22Rv1 (cell line): ENCODE measurements at regions not wholly inside any gene's neighbourhood (a gene's known extent, or its start where the extent isn't known, plus 50 kb on each side); places are given as distances from the start of the nearest gene placed in this dataset.

Experiments used
- H3K27ac ChIP-seq: fragments of 450-650 bp; 2 replicates; pipeline ENCODE4 v1.5.1; 2017
- ZFX ChIP-seq: fragments of 450-650 bp; IDR thresholded peaks from 2 replicates; pipeline ENCODE4 v1.6.1; 2017; ENCODE audit warnings: antibody characterized with exemption, borderline replicate concordance
- TF ChIP-seq, protein P1 (sequence below): fragments of 450-650 bp; IDR thresholded peaks from 2 replicates; pipeline ENCODE4 v1.5.1; 2017; ENCODE audit warnings: mild to moderate bottlenecking

DNA sequence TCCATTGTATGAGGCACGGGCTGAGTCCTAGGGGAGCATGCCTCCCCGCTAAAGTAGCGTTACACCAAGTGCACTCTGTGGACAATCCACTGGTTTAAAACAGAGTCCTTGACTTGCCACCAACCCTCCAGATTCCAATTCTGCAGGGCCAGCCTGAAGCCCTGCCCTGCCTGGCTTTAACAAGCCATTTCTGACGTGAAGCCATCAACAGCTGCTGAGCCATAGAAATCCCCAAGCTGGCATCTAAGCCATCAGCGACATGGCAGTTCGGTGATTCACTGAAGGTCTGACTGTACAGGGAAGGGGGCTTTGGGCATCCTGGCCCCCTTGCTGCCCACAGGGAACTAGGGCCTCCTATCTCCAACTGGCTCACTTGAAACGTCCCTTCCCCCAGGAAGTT, 265.7 kb downstream of the UACA start:
- TF ChIP-seq ZFX: no peak
- TF ChIP-seq, protein P1, sequence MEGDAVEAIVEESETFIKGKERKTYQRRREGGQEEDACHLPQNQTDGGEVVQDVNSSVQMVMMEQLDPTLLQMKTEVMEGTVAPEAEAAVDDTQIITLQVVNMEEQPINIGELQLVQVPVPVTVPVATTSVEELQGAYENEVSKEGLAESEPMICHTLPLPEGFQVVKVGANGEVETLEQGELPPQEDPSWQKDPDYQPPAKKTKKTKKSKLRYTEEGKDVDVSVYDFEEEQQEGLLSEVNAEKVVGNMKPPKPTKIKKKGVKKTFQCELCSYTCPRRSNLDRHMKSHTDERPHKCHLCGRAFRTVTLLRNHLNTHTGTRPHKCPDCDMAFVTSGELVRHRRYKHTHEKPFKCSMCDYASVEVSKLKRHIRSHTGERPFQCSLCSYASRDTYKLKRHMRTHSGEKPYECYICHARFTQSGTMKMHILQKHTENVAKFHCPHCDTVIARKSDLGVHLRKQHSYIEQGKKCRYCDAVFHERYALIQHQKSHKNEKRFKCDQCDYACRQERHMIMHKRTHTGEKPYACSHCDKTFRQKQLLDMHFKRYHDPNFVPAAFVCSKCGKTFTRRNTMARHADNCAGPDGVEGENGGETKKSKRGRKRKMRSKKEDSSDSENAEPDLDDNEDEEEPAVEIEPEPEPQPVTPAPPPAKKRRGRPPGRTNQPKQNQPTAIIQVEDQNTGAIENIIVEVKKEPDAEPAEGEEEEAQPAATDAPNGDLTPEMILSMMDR: no peak
- H3K27ac ChIP-seq: no peak overlapping the region

DNA sequence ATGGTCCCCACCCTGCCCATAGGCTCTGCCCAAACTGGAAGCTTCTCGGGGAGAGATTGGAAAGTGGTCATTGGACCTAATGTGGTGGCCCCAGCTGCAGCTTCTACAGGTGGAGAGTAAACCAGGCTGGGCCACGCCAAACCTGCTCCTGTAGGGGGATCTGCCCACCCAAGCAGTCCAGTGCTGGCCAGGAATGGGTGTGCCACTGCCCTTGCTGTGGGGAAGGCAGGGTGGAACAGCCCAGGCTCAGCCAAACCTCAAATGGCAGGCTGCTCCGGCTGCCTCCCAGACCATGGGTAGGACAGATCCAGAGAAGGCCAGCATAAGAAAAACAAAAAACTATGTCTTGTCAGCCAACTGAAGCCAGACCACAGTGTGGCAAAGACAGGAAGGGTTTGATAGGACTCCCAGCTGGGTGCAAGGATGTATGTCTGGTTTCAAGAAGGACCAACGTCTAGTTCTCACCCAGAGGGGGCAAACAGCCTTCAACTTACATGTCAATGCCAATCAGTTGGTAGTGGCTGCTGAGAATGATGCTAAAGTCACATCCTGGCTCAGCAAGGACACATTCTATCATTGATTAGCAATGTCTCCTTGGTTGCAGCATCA, 267.3 kb downstream of the UACA start:
- TF ChIP-seq, protein P1: no peak
- TF ChIP-seq ZFX: no peak
- no peak overlapping the region for H3K27ac ChIP-seq

DNA sequence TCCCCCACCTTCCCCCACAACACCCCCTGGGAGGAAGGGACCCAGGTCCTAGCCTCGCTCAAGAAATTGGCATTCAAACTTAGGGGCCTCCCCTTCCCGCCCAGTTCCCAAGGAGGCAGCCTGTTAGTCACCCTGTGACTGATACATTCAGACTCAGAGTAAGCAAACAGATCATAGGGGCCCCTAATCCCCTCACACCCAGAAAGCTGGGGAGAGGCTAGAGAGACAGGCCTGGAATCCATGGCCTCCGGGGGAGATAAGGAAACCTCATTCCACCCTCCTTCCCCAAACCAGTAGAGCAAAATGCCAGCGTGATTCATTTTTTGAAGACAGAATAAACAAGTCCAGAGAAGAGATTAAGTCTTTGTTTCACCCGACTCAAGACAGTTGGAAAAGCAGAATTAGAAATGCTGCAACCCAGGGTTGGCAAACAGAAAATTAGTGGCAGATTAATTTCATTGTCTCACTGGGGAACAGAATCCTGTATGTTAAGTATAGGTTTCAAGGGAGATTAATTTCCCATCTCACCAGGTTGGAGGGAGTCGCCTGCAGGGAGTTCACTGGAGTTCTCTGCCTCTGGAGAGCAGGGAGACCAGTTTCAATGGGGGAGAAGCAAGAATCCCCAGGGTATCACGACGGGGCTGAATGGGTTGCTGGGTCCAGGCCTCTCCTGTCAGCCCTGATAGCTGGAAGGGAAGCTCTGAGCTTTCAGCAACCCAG, 268.3 kb downstream of the UACA start:
- H3K27ac ChIP-seq: no peak overlapping the region
- TF ChIP-seq ZFX: no peak

DNA sequence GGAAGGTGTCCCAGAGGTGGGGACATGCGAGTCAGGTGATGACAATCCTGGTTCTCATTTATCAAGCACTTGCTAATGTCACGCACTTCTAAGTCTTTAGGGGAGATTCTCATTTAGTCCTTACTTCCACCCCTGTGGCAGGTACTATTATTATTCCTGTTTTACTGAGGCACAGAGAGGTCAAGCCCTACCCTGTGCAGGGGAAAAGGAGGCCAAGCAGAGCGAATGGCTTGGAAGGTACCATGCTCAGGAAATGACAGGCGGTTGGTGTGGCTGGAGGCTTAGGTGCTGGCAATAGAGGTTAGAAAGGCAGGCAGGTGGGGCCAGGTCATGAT, 268.9 kb downstream of the UACA start:
- no peak overlapping the region for H3K27ac ChIP-seq
- TF ChIP-seq ZFX: no peak
- TF ChIP-seq, protein P1: no peak

DNA sequence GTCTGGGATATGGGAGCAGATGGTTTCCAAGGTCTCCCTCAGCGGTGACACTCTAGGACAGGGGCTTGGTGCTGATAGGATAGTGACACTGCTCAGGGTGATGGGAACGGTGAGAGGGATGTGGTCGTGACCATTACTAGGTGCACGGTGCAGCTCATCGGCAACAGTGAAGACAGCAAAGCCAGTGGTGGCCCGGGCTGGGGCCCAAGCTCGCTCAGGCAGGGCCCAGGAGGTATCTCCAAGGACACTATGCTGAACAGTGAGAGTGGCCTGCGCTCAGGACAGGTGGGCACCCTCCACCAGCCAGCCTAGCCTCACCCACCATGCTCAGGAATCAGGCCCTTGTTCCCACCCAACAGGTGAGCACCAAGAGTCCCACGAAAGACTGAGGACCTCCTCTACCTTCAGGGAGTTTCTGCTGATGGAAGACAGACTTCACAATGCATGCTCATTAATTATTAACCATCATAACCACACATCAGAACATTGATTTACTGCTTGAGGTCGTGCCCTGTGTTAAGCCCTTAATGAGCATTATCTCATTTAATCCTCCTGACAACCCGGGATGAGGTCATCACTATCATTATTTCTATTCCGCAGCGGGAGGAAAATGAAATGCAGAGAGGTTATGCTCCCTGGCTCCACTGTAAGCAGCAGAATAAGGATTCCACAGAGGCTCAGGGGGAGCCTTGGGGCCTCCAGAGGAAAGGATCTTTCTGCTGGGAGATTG, 269.4 kb downstream of the UACA start:
- no peak overlapping the region for H3K27ac ChIP-seq
- TF ChIP-seq, protein P1: no peak
- TF ChIP-seq ZFX: no peak

DNA sequence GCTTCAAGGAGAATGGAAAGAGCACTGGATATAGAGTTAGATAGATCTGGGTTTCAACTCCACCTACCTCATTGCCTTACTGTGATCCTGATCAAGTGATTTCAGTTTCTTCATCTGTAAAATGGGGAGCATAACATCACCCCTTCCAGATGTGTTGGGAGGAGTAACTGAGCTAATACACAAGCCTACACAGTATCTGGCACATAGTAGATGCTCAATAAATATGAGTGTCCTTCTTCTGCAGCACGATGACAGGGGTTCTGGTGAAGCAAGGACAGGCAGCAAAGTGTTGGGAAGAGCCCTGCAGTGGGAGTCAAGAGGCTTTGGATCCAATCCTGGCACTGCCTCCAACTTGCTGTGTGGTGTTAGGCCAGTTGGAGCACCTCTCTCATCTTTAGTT, 270.0 kb downstream of the UACA start:
- no peak for TF ChIP-seq ZFX
- TF ChIP-seq, protein P1: no peak
- H3K27ac ChIP-seq: no peak overlapping the region

DNA sequence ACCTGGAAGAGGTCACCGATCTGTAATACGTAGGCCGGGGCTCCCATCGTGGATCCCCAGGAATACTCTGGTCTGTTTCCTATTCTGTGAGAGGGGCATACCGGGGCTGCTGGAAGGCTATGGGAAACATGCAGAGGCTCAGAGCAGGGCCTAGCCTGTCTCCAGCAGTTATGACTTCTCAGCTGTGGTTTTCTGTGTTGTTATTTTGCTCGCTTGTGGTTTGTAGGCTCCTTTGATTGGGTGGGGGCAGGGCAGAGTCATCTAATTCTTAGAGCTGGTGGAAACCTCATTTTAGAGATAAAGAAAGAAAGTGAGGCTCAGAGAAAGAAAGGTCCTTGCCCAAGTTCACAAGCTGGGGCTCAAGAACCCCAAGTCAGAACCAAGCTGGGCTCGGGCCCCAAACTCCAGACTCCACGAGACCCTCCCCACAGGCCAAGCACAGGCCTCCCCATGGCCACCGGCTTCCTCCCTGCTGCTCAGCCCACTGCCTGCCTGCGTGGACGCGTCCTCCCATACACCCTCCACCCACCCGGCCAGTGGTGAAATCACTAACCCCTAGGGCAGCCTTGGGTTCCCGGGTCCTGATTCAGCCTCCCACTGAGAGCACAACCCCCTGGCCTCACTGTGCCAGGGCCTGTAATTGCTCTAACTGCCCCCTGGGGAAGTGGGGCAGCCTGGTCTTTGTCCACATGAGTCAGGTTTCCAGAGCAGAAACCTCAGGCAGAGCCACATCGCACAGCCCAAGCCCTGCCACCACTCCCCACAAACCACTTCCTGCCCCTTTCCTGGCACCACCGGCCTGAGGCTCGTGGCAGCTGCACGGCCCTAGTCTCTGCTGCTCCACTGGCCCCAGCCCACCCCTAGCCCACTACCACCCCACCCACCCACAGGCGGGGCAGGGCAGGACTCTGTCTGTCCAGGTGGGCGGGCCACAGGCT, 270.8 kb downstream of the UACA start:
- TF ChIP-seq, protein P1: no peak
- no peak for TF ChIP-seq ZFX

More for the DNA sequence above, 270.8 kb downstream of the UACA start:
- no peak overlapping the region for H3K27ac ChIP-seq
